Neural progenitor cell (in vitro differentiated cells): ENCODE measurements at regions not wholly inside any gene's neighbourhood (a gene's known extent, or its start where the extent isn't known, plus 50 kb on each side); places are given as distances from the start of the nearest gene placed in this dataset.

ENCODE experiments used
- CTCF ChIP-seq: fragments of 200-600 bp; sonication (generic); IDR thresholded peaks from 2 replicates; pipeline ENCODE4 v1.5.1; 2017; ENCODE audit warnings: antibody characterized with exemption, mild to moderate bottlenecking
- EZH2 ChIP-seq: fragments of 200-600 bp; sonication (generic); IDR thresholded peaks from 2 replicates; pipeline ENCODE4 v1.6.1; 2017; ENCODE audit warnings: antibody characterized with exemption, mild to moderate bottlenecking, moderate library complexity
- EZH2phosphoT487 ChIP-seq: fragments of 200-600 bp; sonication (generic); IDR thresholded peaks from 2 replicates; pipeline ENCODE4 v1.6.1; 2017; ENCODE audit warnings: antibody characterized with exemption

- TF ChIP-seq EZH2phosphoT487 (no peak), CTCF (no peak), EZH2 (no peak)
These were observed 135.2 kb downstream of the SUCLG1 start for GRCh38 chr2:84323890-84324289.
